GM23338 (cell line): ENCODE measurements at regions not wholly inside any gene's neighbourhood (a gene's known extent, or its start where the extent isn't known, plus 50 kb on each side); places are given as distances from the start of the nearest gene placed in this dataset.

Experiments
- CREB1 ChIP-seq: fragments of 250-450 bp; sonication (Bioruptor Pico); IDR thresholded peaks from 2 replicates; pipeline ENCODE4 v1.5.0; 2020; ENCODE audit warnings: low read depth, mild to moderate bottlenecking, moderate library complexity
- EZH2 ChIP-seq: fragments of 200-600 bp; sonication (generic); IDR thresholded peaks from one replicate; pipeline ENCODE4 v1.8.0; 2017; ENCODE audit warnings: antibody characterized with exemption, mild to moderate bottlenecking, low read depth; ENCODE audit not compliant: unreplicated experiment
- EZH2phosphoT487 ChIP-seq: fragments of 200-600 bp; sonication (generic); IDR thresholded peaks from one replicate; pipeline ENCODE4 v1.8.1; 2018; ENCODE audit warnings: antibody characterized with exemption; ENCODE audit not compliant: unreplicated experiment
- JUNB ChIP-seq: IDR thresholded peaks from one replicate; pipeline ENCODE4 v1.6.1; 2016; ENCODE audit warnings: antibody characterized with exemption; ENCODE audit not compliant: unreplicated experiment
- POLR2AphosphoS5 ChIP-seq: IDR thresholded peaks from 2 replicates; pipeline ENCODE4 v1.6.1; 2016; ENCODE audit warnings: antibody characterized with exemption, low read depth
- STAT1 ChIP-seq: IDR thresholded peaks from one replicate; pipeline ENCODE4 v1.6.1; 2016; ENCODE audit warnings: antibody characterized with exemption; ENCODE audit not compliant: unreplicated experiment
- ZNF114 ChIP-seq: fragments of 250-450 bp; sonication (Bioruptor Pico); IDR thresholded peaks from 2 replicates; pipeline ENCODE4 v1.5.0; 2020; ENCODE audit warnings: mild to moderate bottlenecking, moderate library complexity
- ZNF331 ChIP-seq: fragments of 250-450 bp; sonication (Bioruptor Pico); IDR thresholded peaks from 2 replicates; pipeline ENCODE4 v1.5.0; 2020; ENCODE audit warnings: low read depth, mild to moderate bottlenecking, moderate library complexity
- TF ChIP-seq, protein P1 (sequence below), 2 experiments: fragments of 200-600 bp in 1 of 2; sonication (generic) in 1 of 2; conservative IDR thresholded peaks; 2 replicates each; pipeline versions ENCODE4 v1.5.1 to v1.6.1; 2016 to 2017; ENCODE audit warnings: antibody characterized with exemption in 2 of 2, low read depth in 2 of 2, mild to moderate bottlenecking in 2 of 2, moderate library complexity in 1 of 2
- TF ChIP-seq, protein P2 (sequence below): IDR thresholded peaks from one replicate; pipeline ENCODE4 v1.6.1; 2018; ENCODE audit warnings: antibody characterized with exemption; ENCODE audit not compliant: unreplicated experiment
- TF ChIP-seq, protein P3 (sequence below): IDR thresholded peaks from 2 replicates; pipeline ENCODE4 v1.6.1; 2016; ENCODE audit warnings: antibody characterized with exemption
- TF ChIP-seq, protein P4 (sequence below): fragments of 250-450 bp; sonication (Bioruptor Pico); IDR thresholded peaks from 2 replicates; pipeline ENCODE4 v1.5.0; 2020; ENCODE audit warnings: mild to moderate bottlenecking, moderate library complexity

DNA sequence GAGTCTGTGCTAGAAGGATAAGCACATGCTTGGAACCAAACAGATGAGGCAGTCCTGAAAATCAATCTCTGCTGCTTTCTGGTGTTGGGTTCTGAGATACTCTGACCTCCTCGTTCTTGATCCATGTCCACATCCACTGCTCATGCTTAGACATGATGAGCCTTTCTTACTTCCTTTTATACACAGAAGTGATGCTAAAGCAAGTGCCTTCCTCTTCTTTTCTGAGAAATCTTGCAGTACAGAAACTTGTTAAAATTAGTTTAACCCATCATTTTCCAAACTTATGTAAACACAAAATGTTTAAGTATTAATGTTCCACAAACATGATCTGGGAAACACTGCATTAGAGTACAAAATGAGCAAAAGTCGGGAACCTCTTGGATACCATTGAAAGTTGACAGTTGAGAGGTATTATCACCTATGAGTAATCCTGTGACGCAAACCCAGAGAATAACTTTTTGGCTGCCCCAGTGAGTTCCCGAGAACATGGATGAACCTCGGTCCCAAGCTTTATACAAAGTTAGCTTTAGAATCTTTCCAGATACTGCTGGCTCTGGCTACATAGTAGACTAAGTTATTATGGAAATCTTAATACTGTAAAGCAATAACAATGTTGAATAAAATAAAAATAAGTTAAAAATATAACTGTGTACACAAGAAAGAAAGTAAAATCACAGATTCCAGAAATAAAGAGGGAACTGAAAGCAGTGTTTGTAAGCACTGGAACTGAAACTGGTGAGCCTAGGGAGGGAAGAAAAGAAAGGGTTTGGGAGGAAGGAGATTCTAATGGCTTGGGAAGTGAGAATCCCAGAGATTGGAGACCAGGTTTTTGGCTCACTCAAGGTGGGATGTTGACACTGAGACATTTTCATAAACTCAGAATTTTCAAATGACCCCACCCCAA lies 429.3 kb upstream of the RUNX1 start:
- TF ChIP-seq POLR2AphosphoS5 (no peak), EZH2 (no peak), EZH2phosphoT487 (no peak), CREB1 (CRISPR knock-in tag) (no peak), JUNB (no peak), ZNF331 (CRISPR knock-in tag) (no peak), ZNF114 (CRISPR knock-in tag) (no peak), STAT1 (no peak)
- TF ChIP-seq, protein P1, sequence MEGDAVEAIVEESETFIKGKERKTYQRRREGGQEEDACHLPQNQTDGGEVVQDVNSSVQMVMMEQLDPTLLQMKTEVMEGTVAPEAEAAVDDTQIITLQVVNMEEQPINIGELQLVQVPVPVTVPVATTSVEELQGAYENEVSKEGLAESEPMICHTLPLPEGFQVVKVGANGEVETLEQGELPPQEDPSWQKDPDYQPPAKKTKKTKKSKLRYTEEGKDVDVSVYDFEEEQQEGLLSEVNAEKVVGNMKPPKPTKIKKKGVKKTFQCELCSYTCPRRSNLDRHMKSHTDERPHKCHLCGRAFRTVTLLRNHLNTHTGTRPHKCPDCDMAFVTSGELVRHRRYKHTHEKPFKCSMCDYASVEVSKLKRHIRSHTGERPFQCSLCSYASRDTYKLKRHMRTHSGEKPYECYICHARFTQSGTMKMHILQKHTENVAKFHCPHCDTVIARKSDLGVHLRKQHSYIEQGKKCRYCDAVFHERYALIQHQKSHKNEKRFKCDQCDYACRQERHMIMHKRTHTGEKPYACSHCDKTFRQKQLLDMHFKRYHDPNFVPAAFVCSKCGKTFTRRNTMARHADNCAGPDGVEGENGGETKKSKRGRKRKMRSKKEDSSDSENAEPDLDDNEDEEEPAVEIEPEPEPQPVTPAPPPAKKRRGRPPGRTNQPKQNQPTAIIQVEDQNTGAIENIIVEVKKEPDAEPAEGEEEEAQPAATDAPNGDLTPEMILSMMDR (conservative IDR thresholded peaks at IDR 0.05; ENCODE audit: low read depth in 2 of 2), result no peak
- TF ChIP-seq, protein P2, sequence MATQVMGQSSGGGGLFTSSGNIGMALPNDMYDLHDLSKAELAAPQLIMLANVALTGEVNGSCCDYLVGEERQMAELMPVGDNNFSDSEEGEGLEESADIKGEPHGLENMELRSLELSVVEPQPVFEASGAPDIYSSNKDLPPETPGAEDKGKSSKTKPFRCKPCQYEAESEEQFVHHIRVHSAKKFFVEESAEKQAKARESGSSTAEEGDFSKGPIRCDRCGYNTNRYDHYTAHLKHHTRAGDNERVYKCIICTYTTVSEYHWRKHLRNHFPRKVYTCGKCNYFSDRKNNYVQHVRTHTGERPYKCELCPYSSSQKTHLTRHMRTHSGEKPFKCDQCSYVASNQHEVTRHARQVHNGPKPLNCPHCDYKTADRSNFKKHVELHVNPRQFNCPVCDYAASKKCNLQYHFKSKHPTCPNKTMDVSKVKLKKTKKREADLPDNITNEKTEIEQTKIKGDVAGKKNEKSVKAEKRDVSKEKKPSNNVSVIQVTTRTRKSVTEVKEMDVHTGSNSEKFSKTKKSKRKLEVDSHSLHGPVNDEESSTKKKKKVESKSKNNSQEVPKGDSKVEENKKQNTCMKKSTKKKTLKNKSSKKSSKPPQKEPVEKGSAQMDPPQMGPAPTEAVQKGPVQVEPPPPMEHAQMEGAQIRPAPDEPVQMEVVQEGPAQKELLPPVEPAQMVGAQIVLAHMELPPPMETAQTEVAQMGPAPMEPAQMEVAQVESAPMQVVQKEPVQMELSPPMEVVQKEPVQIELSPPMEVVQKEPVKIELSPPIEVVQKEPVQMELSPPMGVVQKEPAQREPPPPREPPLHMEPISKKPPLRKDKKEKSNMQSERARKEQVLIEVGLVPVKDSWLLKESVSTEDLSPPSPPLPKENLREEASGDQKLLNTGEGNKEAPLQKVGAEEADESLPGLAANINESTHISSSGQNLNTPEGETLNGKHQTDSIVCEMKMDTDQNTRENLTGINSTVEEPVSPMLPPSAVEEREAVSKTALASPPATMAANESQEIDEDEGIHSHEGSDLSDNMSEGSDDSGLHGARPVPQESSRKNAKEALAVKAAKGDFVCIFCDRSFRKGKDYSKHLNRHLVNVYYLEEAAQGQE, result no peak
- TF ChIP-seq, protein P3, sequence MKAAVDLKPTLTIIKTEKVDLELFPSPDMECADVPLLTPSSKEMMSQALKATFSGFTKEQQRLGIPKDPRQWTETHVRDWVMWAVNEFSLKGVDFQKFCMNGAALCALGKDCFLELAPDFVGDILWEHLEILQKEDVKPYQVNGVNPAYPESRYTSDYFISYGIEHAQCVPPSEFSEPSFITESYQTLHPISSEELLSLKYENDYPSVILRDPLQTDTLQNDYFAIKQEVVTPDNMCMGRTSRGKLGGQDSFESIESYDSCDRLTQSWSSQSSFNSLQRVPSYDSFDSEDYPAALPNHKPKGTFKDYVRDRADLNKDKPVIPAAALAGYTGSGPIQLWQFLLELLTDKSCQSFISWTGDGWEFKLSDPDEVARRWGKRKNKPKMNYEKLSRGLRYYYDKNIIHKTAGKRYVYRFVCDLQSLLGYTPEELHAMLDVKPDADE, result no peak
- TF ChIP-seq, protein P4, sequence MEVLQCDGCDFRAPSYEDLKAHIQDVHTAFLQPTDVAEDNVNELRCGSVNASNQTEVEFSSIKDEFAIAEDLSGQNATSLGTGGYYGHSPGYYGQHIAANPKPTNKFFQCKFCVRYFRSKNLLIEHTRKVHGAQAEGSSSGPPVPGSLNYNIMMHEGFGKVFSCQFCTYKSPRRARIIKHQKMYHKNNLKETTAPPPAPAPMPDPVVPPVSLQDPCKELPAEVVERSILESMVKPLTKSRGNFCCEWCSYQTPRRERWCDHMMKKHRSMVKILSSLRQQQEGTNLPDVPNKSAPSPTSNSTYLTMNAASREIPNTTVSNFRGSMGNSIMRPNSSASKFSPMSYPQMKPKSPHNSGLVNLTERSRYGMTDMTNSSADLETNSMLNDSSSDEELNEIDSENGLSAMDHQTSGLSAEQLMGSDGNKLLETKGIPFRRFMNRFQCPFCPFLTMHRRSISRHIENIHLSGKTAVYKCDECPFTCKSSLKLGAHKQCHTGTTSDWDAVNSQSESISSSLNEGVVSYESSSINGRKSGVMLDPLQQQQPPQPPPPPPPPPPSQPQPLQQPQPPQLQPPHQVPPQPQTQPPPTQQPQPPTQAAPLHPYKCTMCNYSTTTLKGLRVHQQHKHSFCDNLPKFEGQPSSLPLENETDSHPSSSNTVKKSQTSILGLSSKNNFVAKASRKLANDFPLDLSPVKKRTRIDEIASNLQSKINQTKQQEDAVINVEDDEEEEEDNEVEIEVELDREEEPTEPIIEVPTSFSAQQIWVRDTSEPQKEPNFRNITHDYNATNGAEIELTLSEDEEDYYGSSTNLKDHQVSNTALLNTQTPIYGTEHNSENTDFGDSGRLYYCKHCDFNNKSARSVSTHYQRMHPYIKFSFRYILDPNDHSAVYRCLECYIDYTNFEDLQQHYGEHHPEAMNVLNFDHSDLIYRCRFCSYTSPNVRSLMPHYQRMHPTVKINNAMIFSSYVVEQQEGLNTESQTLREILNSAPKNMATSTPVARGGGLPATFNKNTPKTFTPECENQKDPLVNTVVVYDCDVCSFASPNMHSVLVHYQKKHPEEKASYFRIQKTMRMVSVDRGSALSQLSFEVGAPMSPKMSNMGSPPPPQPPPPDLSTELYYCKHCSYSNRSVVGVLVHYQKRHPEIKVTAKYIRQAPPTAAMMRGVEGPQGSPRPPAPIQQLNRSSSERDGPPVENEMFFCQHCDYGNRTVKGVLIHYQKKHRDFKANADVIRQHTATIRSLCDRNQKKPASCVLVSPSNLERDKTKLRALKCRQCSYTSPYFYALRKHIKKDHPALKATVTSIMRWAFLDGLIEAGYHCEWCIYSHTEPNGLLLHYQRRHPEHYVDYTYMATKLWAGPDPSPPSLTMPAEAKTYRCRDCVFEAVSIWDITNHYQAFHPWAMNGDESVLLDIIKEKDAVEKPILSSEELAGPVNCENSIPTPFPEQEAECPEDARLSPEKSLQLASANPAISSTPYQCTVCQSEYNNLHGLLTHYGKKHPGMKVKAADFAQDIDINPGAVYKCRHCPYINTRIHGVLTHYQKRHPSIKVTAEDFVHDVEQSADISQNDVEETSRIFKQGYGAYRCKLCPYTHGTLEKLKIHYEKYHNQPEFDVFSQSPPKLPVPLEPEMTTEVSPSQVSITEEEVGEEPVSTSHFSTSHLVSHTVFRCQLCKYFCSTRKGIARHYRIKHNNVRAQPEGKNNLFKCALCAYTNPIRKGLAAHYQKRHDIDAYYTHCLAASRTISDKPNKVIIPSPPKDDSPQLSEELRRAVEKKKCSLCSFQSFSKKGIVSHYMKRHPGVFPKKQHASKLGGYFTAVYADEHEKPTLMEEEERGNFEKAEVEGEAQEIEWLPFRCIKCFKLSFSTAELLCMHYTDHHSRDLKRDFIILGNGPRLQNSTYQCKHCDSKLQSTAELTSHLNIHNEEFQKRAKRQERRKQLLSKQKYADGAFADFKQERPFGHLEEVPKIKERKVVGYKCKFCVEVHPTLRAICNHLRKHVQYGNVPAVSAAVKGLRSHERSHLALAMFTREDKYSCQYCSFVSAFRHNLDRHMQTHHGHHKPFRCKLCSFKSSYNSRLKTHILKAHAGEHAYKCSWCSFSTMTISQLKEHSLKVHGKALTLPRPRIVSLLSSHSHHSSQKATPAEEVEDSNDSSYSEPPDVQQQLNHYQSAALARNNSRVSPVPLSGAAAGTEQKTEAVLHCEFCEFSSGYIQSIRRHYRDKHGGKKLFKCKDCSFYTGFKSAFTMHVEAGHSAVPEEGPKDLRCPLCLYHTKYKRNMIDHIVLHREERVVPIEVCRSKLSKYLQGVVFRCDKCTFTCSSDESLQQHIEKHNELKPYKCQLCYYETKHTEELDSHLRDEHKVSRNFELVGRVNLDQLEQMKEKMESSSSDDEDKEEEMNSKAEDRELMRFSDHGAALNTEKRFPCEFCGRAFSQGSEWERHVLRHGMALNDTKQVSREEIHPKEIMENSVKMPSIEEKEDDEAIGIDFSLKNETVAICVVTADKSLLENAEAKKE, result no peak
